H9 (cell line): ENCODE measurements at regions not wholly inside any gene's neighbourhood (a gene's known extent, or its start where the extent isn't known, plus 50 kb on each side); places are given as distances from the start of the nearest gene placed in this dataset.

ENCODE experiments used
- DNase-seq: peaks from one replicate; pipeline ENCODE4 v3.0.0-alpha.2; 2017
- H2AFZ ChIP-seq: one replicate; pipeline ENCODE4 v1.6.1; 2013; ENCODE audit warnings: mild to moderate bottlenecking, low read length, control low read depth, moderate library complexity
- H2AK5ac ChIP-seq: 2 replicates; pipeline ENCODE4 v1.6.1; 2013; ENCODE audit warnings: low read length, control low read depth, mixed read lengths; ENCODE audit not compliant: insufficient read length
- H2BK120ac ChIP-seq: one replicate; pipeline ENCODE4 v1.6.1; 2013; ENCODE audit warnings: low read depth, mild to moderate bottlenecking, low read length, control low read depth, inconsistent platforms; ENCODE audit not compliant: poor library complexity, severe bottlenecking
- H2BK12ac ChIP-seq: 2 replicates; pipeline ENCODE4 v1.6.1; 2013; ENCODE audit warnings: low read length, control low read depth, mixed read lengths, low read depth; ENCODE audit not compliant: insufficient read length
- H2BK15ac ChIP-seq: 2 replicates; pipeline ENCODE4 v1.6.1; 2013; ENCODE audit warnings: low read depth, low read length, control low read depth
- H2BK20ac ChIP-seq: one replicate; pipeline ENCODE4 v1.6.1; 2013; ENCODE audit warnings: low read depth, mild to moderate bottlenecking, low read length, control low read depth, inconsistent platforms; ENCODE audit not compliant: poor library complexity, severe bottlenecking
- H2BK5ac ChIP-seq: 2 replicates; pipeline ENCODE4 v1.6.1; 2013; ENCODE audit warnings: low read length, control low read depth, mixed read lengths; ENCODE audit not compliant: insufficient read length
- H3K14ac ChIP-seq: 2 replicates; pipeline ENCODE4 v1.6.1; 2013; ENCODE audit warnings: low read length, control low read depth; ENCODE audit not compliant: insufficient read depth
- H3K18ac ChIP-seq: 2 replicates; pipeline ENCODE4 v1.6.1; 2013; ENCODE audit warnings: low read depth, mild to moderate bottlenecking, mixed read lengths, low read length, control low read depth; ENCODE audit not compliant: insufficient read length
- H3K23ac ChIP-seq: 2 replicates; pipeline ENCODE4 v1.6.1; 2013; ENCODE audit warnings: low read length, control low read depth, mixed read lengths, low read depth; ENCODE audit not compliant: insufficient read length
- H3K23me2 ChIP-seq: 2 replicates; pipeline ENCODE4 v1.6.1; 2013; ENCODE audit warnings: low read depth, mild to moderate bottlenecking, mixed read lengths, low read length, control low read depth; ENCODE audit not compliant: insufficient read length, poor library complexity, severe bottlenecking
- H3K27ac ChIP-seq: 2 replicates; pipeline ENCODE4 v1.5.1; 2013; ENCODE audit warnings: low read length, control low read depth, mixed read lengths, low read depth; ENCODE audit not compliant: insufficient read length
- H3K27me3 ChIP-seq: 2 replicates; pipeline ENCODE4 v1.6.1; 2013; ENCODE audit warnings: low read length, control low read depth, inconsistent platforms; ENCODE audit not compliant: insufficient read depth
- H3K4ac ChIP-seq: 2 replicates; pipeline ENCODE4 v1.6.1; 2013; ENCODE audit warnings: low read depth, mild to moderate bottlenecking, control low read depth, inconsistent platforms, low read length, moderate library complexity
- H3K4me1 ChIP-seq: 2 replicates; pipeline ENCODE4 v1.6.1; 2013; ENCODE audit warnings: low read length, control low read depth, inconsistent platforms; ENCODE audit not compliant: insufficient read depth
- H3K4me2 ChIP-seq: 2 replicates; pipeline ENCODE4 v1.6.1; 2013; ENCODE audit warnings: low read length, control low read depth, mixed read lengths; ENCODE audit not compliant: insufficient read length, insufficient read depth
- H3K56ac ChIP-seq: 2 replicates; pipeline ENCODE4 v1.6.1; 2013; ENCODE audit warnings: low read depth, mild to moderate bottlenecking, mixed read lengths, low read length, control low read depth; ENCODE audit not compliant: insufficient read length
- H3K79me1 ChIP-seq: 2 replicates; pipeline ENCODE4 v1.6.1; 2013; ENCODE audit warnings: low read depth, mild to moderate bottlenecking, moderate library complexity, low read length, control low read depth, inconsistent platforms; ENCODE audit not compliant: insufficient read depth, poor library complexity, severe bottlenecking
- H3K79me2 ChIP-seq: 2 replicates; pipeline ENCODE4 v1.6.1; 2013; ENCODE audit warnings: low read length, control low read depth, inconsistent platforms; ENCODE audit not compliant: insufficient read depth
- H3K9ac ChIP-seq: 2 replicates; pipeline ENCODE4 v1.6.1; 2013; ENCODE audit warnings: low read length, control low read depth, mixed read lengths; ENCODE audit not compliant: insufficient read length; ENCODE audit errors: extremely low read depth
- H3K9me3 ChIP-seq: one replicate; pipeline ENCODE4 v1.6.1; 2013; ENCODE audit warnings: low read depth, low read length, inconsistent platforms; ENCODE audit not compliant: control insufficient read depth
- H3T11ph ChIP-seq: one replicate; pipeline ENCODE4 v1.6.1; 2013; ENCODE audit warnings: mild to moderate bottlenecking, low read length, control low read depth, inconsistent platforms
- H4K20me1 ChIP-seq: one replicate; pipeline ENCODE4 v1.6.1; 2013; ENCODE audit not compliant: control insufficient read depth, insufficient read length, insufficient read depth
- H4K5ac ChIP-seq: 2 replicates; pipeline ENCODE4 v1.6.1; 2013; ENCODE audit warnings: low read depth, mild to moderate bottlenecking, mixed read lengths, low read length, control low read depth; ENCODE audit not compliant: insufficient read length
- H4K8ac ChIP-seq: replicated peaks from 2 replicates; pipeline ENCODE4 v1.6.1; 2013; ENCODE audit warnings: low read length, control low read depth, mixed read lengths, low read depth; ENCODE audit not compliant: insufficient read length
- H4K91ac ChIP-seq: 2 replicates; pipeline ENCODE4 v1.6.1; 2013; ENCODE audit warnings: low read depth, mild to moderate bottlenecking, moderate library complexity, mixed read lengths, low read length, control low read depth; ENCODE audit not compliant: insufficient read length
- H3K27ac Mint-ChIP-seq, 3 experiments: 2 replicates in 2 of 3; 3 replicates in 1 of 3; pipeline ENCODE4 v1.8.0; 2020 to 2021; ENCODE audit warnings: mixed read lengths in 3 of 3, mild to moderate bottlenecking in 1 of 3, moderate library complexity in 1 of 3
- H3K27me3 Mint-ChIP-seq: 2 replicates; pipeline ENCODE4 v1.8.0; 2021; ENCODE audit warnings: low read depth, mild to moderate bottlenecking, moderate library complexity, mixed read lengths
- H3K36me3 Mint-ChIP-seq, 3 experiments: 2 replicates in 2 of 3; 3 replicates in 1 of 3; pipeline ENCODE4 v1.8.0; 2020 to 2021; ENCODE audit warnings: low read depth in 3 of 3, mixed read lengths in 3 of 3; ENCODE audit not compliant: insufficient read depth in 1 of 3
- H3K4me1 Mint-ChIP-seq, 2 experiments: 2 replicates each; pipeline ENCODE4 v1.8.0; 2020; ENCODE audit warnings: mixed read lengths in 2 of 2
- H3K4me3 Mint-ChIP-seq, 2 experiments: 2 replicates in 1 of 2; 3 replicates in 1 of 2; pipeline ENCODE4 v1.8.0; 2020 to 2021; ENCODE audit warnings: mild to moderate bottlenecking in 2 of 2, mixed read lengths in 2 of 2, moderate library complexity in 1 of 2
- H3K9me3 Mint-ChIP-seq, 2 experiments: 2 replicates in 1 of 2; 3 replicates in 1 of 2; pipeline ENCODE4 v1.8.0; 2020; ENCODE audit warnings: mild to moderate bottlenecking in 2 of 2, mixed read lengths in 2 of 2, moderate library complexity in 1 of 2
- WGBS: extraction: QIAGEN DNeasy Blood & Tissue Kit; methylation state at CpG from one replicate; pipeline ENCODE4 v1.1.7; 2013; ENCODE audit warnings: missing lambda C conversion rate, low lambda C conversion rate, mixed read lengths; ENCODE audit not compliant: insufficient read length; ENCODE audit errors: extremely low coverage; 5-methylcytosine and 5-hydroxymethylcytosine counted together
- TF ChIP-seq, protein P1 (sequence below): fragments of 200-600 bp; sonication (generic); conservative IDR thresholded peaks from 3 replicates; pipeline ENCODE4 v1.8.0; 2021; ENCODE audit warnings: antibody characterized with exemption, mild to moderate bottlenecking

DNA sequence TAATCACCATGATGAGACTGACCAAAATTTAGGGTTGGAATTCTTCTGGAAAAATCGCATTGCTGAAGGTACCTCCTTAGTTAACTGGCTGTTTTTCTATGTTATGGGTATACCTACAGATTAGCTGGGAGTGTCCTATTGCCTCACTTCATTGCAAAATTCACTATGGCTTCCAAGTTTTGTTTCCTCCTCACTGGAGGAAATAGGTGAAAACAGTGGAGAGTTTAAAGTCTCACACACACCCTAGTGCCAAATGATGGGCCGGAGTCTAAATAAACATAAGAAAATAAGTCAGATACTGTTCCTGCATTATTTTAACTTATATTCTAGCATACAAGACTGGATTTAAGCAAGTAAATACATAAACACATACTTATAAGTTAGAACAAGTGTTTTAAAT, 98.2 kb downstream of the AHR start:
- Histone ChIP-seq H3K9ac (no peak overlapping the region), H3K18ac (no peak overlapping the region), H2BK120ac (no peak overlapping the region), H3K79me1 (no peaks in the 10 kb centered on the region), H3K79me2 (no peaks in the 10 kb centered on the region), H2BK5ac (no peak overlapping the region), H4K91ac (no peak overlapping the region), H4K5ac (no peak overlapping the region), H4K20me1 (no peaks in the 10 kb centered on the region), H3T11ph (no peak overlapping the region), H3K4ac (no peak overlapping the region), H3K23ac (no peak overlapping the region), H3K23me2 (no peaks in the 10 kb centered on the region), H2BK12ac (no peak overlapping the region), H3K4me1 (no peaks in the 10 kb centered on the region), H3K27ac (no peak overlapping the region), H2BK15ac (no peak overlapping the region), H3K56ac (no peak overlapping the region), H3K9me3 (peaks cover 9% of the 10 kb centered on the region), H3K14ac (no peak overlapping the region), H2BK20ac (no peak overlapping the region), H3K4me2 (no peak overlapping the region), H2AK5ac (no peak overlapping the region), H4K8ac (no peak overlapping the region), H3K27me3 (no peaks in the 10 kb centered on the region), H2AFZ (no peak overlapping the region)
- WGBS = no CpG with 5 or more reads among the region's 2 CpGs
- DNase-seq = no peak
- Mint-ChIP-seq H3K27ac (no peak overlapping the region), H3K4me3 (no peak overlapping the region), H3K36me3 (peaks cover 22 to 42% (median 34%) of the 10 kb centered on the region in 3 experiments), H3K4me1 (no peaks in the 10 kb centered on the region), H3K9me3 (peaks cover 33 to 36% of the 10 kb centered on the region in 2 experiments), H3K27me3 (no peaks in the 10 kb centered on the region; the same call in 1 of the 2 replicates)
- TF ChIP-seq, protein P1, sequence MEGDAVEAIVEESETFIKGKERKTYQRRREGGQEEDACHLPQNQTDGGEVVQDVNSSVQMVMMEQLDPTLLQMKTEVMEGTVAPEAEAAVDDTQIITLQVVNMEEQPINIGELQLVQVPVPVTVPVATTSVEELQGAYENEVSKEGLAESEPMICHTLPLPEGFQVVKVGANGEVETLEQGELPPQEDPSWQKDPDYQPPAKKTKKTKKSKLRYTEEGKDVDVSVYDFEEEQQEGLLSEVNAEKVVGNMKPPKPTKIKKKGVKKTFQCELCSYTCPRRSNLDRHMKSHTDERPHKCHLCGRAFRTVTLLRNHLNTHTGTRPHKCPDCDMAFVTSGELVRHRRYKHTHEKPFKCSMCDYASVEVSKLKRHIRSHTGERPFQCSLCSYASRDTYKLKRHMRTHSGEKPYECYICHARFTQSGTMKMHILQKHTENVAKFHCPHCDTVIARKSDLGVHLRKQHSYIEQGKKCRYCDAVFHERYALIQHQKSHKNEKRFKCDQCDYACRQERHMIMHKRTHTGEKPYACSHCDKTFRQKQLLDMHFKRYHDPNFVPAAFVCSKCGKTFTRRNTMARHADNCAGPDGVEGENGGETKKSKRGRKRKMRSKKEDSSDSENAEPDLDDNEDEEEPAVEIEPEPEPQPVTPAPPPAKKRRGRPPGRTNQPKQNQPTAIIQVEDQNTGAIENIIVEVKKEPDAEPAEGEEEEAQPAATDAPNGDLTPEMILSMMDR = no peak
